HG02943 (cell line): ENCODE measurements at regions not wholly inside any gene's neighbourhood (a gene's known extent, or its start where the extent isn't known, plus 50 kb on each side); places are given as distances from the start of the nearest gene placed in this dataset.
"Not testable (repeated sequence)": the region's sequence is repeated elsewhere in the genome, so short reads cannot be mapped to it uniquely, and the experiment has no call there.

Experiments used
- ATAC-seq: cut with Tn5 transposase; IDR thresholded peaks from one replicate; pipeline ENCODE4 v1.9.1; 2021; ENCODE audit warnings: mild to moderate bottlenecking, low read depth, moderate library complexity; ENCODE audit not compliant: unreplicated experiment

GRCh38 chr3:153266619-153267018 is 104.6 kb downstream of the RAP2B start:
- no peak for ATAC-seq

- ATAC-seq: no peak
Observed at GRCh38 chr3:153268564-153269279, 106.7 kb downstream of the RAP2B start.

- no peak for ATAC-seq
Observed at GRCh38 chr3:153269730-153270129, 107.7 kb downstream of the RAP2B start.

- ATAC-seq: no peak
Observed at GRCh38 chr3:153273217-153273616, 111.2 kb downstream of the RAP2B start.

GRCh38 chr3:153273767-153274435 is 111.9 kb downstream of the RAP2B start:
- no peak for ATAC-seq

GRCh38 chr3:153274561-153274960 is 112.5 kb downstream of the RAP2B start:
- no peak for ATAC-seq

DNA sequence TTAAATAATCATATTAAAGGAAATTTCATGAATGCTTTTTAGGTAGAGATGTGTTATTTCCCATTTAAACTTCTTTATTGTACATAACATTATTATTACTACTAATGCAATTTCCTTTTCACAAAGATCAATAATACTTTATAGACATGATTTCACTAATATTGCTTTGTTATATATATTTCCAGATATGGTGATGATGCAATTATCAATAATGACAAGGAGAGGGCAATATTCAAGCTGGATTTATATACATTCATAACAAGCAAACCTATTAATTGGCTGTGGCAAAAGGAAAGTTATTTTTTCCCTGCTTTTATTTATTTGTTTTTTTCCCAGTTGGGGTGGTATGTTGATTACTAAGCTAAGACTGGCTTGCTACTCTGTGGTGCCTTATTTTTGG is 113.5 kb downstream of the RAP2B start:
- no peak for ATAC-seq

DNA sequence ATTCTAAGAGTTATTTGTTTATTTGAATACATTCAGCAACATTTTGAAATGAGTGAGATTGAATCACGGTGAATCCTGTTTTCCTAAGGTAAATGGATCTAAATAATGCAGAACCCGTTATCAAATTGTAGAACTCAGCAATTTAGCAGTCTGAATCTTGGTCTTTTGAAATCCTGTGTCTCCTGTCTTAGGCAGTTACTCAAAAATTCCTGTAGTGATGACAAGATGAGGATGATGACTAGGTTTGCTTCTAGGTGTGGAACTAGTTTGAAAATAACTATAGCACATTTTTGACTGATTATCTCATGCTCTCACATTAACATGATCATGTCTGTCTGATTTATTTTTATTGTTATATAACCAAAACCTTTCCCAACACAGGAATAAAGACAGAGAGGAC is 115.0 kb downstream of the RAP2B start:
- no peak for ATAC-seq

- ATAC-seq: not testable (repeated sequence)
Observed at GRCh38 chr3:153281236-153281997, 119.4 kb downstream of the RAP2B start.

- no peak for ATAC-seq
Observed at GRCh38 chr3:153282355-153282754, 120.3 kb downstream of the RAP2B start.

- ATAC-seq: no peak
Observed at GRCh38 chr3:153284282-153284938, 122.4 kb downstream of the RAP2B start.

DNA sequence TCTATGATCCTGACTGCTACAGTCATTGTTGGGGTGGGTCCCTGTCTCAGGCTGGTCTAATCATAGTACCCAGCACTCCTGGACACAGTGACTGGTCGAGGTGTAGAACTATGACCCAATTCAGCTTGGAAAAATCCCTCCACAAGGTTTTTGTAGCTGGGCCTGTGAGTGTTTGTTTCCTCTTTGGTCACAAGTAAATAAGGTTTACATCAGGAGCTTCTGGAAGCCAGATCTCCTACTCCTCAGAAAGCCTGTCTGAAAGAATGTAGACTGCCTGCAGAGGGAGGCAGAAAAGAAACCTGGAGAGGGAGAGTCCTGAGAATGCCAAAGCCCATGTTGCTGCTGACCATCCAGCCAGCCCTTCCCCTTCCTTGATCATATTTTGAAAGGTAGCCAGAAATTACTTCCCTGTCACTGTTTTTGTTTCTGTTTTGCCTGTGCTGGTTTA is 123.2 kb downstream of the RAP2B start:
- ATAC-seq: no peak

GRCh38 chr3:153285982-153286381 is 124.0 kb downstream of the RAP2B start:
- ATAC-seq: no peak

- ATAC-seq: no peak
Observed at GRCh38 chr3:153287017-153287416, 125.0 kb downstream of the RAP2B start.

DNA sequence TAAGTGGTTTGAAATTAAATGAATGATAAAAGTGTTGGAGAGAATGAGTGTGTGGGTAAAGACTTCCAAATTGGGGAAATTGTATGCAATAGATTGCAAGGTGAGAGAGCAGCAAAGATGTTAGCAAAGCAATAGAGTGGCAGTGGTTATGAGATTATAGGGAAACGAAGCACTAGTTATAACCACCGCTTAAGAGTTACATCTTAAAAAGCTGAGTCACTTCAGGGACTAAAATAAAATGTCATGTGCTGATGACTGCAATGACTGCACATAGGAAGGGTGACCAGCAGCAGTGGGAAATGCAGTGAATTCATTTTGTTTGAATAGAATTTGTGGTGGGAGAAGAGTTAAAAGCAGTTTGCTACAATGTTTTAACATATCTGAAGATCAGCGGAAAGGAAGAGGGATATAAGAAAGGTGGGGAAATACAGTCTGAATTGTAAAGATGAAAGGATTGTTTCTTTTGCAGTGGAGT is 127.3 kb downstream of the RAP2B start:
- no peak for ATAC-seq

DNA sequence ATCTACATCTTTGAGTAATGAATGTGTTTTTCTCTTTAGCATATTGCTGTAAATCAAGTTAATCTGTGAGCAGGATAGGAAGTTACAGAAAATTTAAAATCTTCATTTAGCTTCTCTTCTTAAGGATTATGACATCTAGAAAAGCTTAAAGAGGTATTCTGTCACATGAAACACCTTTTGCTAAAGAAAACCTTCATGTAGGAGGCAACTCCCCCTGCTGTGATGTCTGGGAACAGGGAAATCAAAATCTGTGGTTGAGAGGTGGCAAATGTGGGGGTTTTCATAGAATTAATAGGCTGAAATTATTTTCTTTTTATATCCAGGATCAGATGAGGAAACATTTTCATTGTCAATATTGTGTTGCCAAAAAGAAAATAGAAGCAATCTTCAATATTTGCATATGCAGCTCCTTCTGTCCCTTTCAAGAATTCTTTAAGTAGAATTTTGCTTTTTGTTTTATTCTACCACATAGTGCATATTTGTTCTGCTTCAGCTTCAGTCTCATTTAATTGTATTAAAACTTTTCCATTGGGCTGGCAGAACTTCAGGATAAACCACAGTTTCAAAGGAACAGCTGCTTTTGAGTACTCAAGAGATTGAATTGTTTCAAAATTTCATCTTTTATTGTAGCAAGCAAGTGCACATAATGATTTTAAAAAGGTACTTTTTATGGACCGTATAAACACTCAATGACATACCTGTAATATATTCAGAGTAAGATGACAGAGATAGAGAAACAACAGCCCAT is 128.4 kb downstream of the RAP2B start:
- no peak for ATAC-seq

DNA sequence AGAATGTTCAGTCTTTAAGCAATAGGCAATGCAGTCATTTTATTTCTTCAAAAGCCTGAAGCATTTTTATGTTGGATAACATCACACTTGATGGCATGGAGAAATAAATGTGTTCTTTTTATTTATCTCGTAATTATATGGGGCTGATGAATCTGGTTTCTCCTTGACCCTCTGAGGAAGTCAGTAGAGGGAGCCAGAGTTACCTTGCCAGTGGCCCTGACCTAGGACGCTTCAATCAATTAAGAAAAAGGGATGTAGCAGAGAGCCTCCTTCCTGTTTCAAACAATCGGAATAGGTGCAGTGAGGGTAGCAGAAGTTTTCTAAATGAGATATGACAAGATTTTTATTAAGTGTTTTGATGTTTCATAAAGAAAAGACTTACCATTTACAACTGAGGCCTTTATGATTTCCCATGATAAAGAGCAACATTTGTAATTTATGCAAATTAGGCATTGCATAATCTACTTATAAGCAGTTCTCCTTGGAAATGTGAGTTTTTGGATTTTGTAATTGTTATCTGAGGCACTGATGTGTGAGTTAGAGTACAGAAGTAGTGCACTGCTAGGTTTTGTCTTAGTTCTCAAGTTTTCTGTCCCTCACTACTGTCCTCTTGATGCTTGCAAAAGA is 129.1 kb downstream of the RAP2B start:
- no peak for ATAC-seq

- ATAC-seq: no peak
Observed at GRCh38 chr3:153293265-153293664, 131.2 kb downstream of the RAP2B start.

DNA sequence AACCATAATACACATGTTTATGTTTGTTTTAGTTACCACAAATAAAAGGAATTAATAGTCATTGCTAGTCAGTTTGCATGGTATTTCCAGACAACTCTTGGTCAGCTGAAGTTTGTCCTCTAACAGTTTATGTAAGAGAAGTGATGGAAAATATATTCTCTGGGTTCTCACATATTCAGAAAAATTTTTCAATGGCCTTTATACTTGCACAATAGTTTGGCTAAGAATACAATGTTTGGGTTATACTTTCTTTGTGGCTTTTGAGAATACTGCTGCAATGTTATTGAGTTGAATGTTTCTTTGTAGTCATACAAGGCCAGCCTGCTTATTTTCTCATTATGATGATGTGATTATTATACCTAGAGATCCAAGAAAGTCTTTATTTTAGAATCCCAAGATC is 133.9 kb downstream of the RAP2B start:
- no peak for ATAC-seq

GRCh38 chr3:153305189-153305588 is 143.2 kb downstream of the RAP2B start:
- ATAC-seq: no peak
